T47D (cell line): ENCODE measurements at regions not wholly inside any gene's neighbourhood (a gene's known extent, or its start where the extent isn't known, plus 50 kb on each side); places are given as distances from the start of the nearest gene placed in this dataset.
"Not testable (repeated sequence)": the region's sequence is repeated elsewhere in the genome, so short reads cannot be mapped to it uniquely, and the experiment has no call there.

Source experiments
- DNase-seq, 2 experiments: peaks; one replicate each; pipeline versions ENCODE4 v3.0.0 to v3.0.0-alpha.2; 2011 to 2012; ENCODE audit warnings: low read depth in 1 of 2, low spot score in 1 of 2
- JUND ChIP-seq: IDR thresholded peaks from 2 replicates; pipeline ENCODE4 v1.6.1; 2012; ENCODE audit warnings: low read depth
- in situ Hi-C: cut with HindIII; loops from 2 replicates; pipeline ENCODE4 v1.10.0; 2016; ENCODE audit warnings: low sequenced_read_pairs, low pct_unique_long_range_greater_than_20kb

- TF ChIP-seq JUND, result no peak
- DNase-seq, result no peak
- in situ Hi-C loops, result no loop called here
Measured at GRCh38 chr15:89002281-89002761, 85.9 kb upstream of the ABHD2 start.

- DNase-seq, result no peak
- TF ChIP-seq JUND, result no peak
- in situ Hi-C loops, result no loop called here
Measured at GRCh38 chr15:89002830-89003229, 85.4 kb upstream of the ABHD2 start.

GRCh38 chr15:89003865-89004725, 84.2 kb upstream of the ABHD2 start:
- DNase-seq, result peak in 1 of 2 experiments; percentile 22
- in situ Hi-C loops, result no loop called here
- TF ChIP-seq JUND, result no peak

GRCh38 chr15:89004726-89005030, 83.6 kb upstream of the ABHD2 start:
- no peak for TF ChIP-seq JUND
- no peak for DNase-seq
- in situ Hi-C loops, result no loop called here

GRCh38 chr15:89007527-89007926, 80.7 kb upstream of the ABHD2 start:
- in situ Hi-C loops, DNase-seq: not testable (repeated sequence)

- TF ChIP-seq JUND, result no peak
- in situ Hi-C loops, result no loop called here
- no peak for DNase-seq
Measured at GRCh38 chr15:89007989-89008388, 80.3 kb upstream of the ABHD2 start.

GRCh38 chr15:89009080-89009479, 79.2 kb upstream of the ABHD2 start:
- DNase-seq, result no peak
- TF ChIP-seq JUND, result no peak
- in situ Hi-C loops, result no loop called here

GRCh38 chr15:89015412-89016097, 72.7 kb upstream of the ABHD2 start:
- TF ChIP-seq JUND, result no peak
- no peak for DNase-seq
- in situ Hi-C loops, result no loop called here

- DNase-seq, result no peak
- TF ChIP-seq JUND, result no peak
- in situ Hi-C loops, result no loop called here
Measured at GRCh38 chr15:89016549-89017041, 71.7 kb upstream of the ABHD2 start.

GRCh38 chr15:89017370-89018066, 70.7 kb upstream of the ABHD2 start:
- TF ChIP-seq JUND, result no peak
- DNase-seq, result peak; percentile 41 to 77
- in situ Hi-C loops, result no loop called here

- DNase-seq, result no peak
- TF ChIP-seq JUND, result no peak
- in situ Hi-C loops, result no loop called here
Measured at GRCh38 chr15:89018207-89018606, 70.0 kb upstream of the ABHD2 start.

- DNase-seq, result peak in 1 of 2 experiments; percentile 17
- no peak for TF ChIP-seq JUND
- in situ Hi-C loops, result no loop called here
Measured at GRCh38 chr15:89019436-89019835, 68.8 kb upstream of the ABHD2 start.

- in situ Hi-C loops, result no loop called here
- DNase-seq, result no peak
- TF ChIP-seq JUND, result no peak
Measured at GRCh38 chr15:89021224-89021623, 67.0 kb upstream of the ABHD2 start.

GRCh38 chr15:89021886-89022285, 66.4 kb upstream of the ABHD2 start:
- in situ Hi-C loops, DNase-seq: not testable (repeated sequence)
